HCT116 (cell line): ENCODE measurements at regions not wholly inside any gene's neighbourhood (a gene's known extent, or its start where the extent isn't known, plus 50 kb on each side); places are given as distances from the start of the nearest gene placed in this dataset.

Experiments used
- ATAC-seq: fragments of 200-7000 bp; cut with Tn5 transposase; 2 replicates; pipeline ENCODE4 v1.9.1; 2020; ENCODE audit warnings: mild to moderate bottlenecking, moderate library complexity
- BruUV-seq: library from RNA; stranded (reverse); fragments of 400-500 nt; replicated peaks from 2 replicates; lab custom pipeline; 2021; lab: Mats Ljungman, UMichigan
- CTCF ChIA-PET: fragments of 300-600 bp; sonication (Branson Sonifier 250); formaldehyde crosslinking; loops from one replicate; lab custom pipeline; 2021; ENCODE audit warnings: antibody characterized with exemption; lab: Charles Lee
- POLR2A ChIA-PET: fragments of 300-600, 350-600 bp; sonication (Branson Sonifier 250); formaldehyde crosslinking; loops from one replicate; lab custom pipeline; 2021; ENCODE audit warnings: antibody characterized with exemption; lab: Charles Lee
- RAD21 ChIA-PET, 2 experiments: fragments of 300-600 bp; sonication (Branson Sonifier 250); formaldehyde crosslinking; loops; one replicate each; lab custom pipeline; 2023; ENCODE audit warnings: low total read pairs in 2 of 2; ENCODE audit not compliant: uncharacterized antibody in 2 of 2, unreplicated experiment in 2 of 2, low non-redundant PET in 1 of 2; lab: Charles Lee
- DNase-seq: peaks from one replicate; pipeline ENCODE4 v3.0.0-alpha.2; 2010; ENCODE audit warnings: low read depth, low spot score
- H2AFZ ChIP-seq: fragments of 200-600 bp; shearing (Covaris generic), sonication (generic); 2 replicates; pipeline ENCODE4 v1.6.1; 2017; ENCODE audit warnings: low read depth, mixed run types, mixed read lengths, antibody characterized with exemption, low read length; ENCODE audit not compliant: poor library complexity, severe bottlenecking
- H3K27ac ChIP-seq: 2 replicates; pipeline ENCODE4 v1.5.1; 2012; ENCODE audit warnings: low read depth, low read length
- H3K27me3 ChIP-seq: fragments of 200-600 bp; sonication (generic); 2 replicates; pipeline ENCODE4 v1.6.1; 2016; ENCODE audit warnings: mixed run types, low read length, mixed read lengths; ENCODE audit not compliant: insufficient read depth
- H3K36me3 ChIP-seq, 2 experiments: fragments of 200-500 bp in 1 of 2; fragments of 200-600 bp in 1 of 2; sonication (Bioruptor generic) in 1 of 2; sonication (generic) in 1 of 2; 2 replicates each; pipeline versions ENCODE4 v1.5.1 to v1.6.1; 2014 to 2016; ENCODE audit warnings: low read length in 2 of 2, inconsistent platforms in 1 of 2, mixed read lengths in 1 of 2, mixed run types in 1 of 2; ENCODE audit not compliant: insufficient read depth in 2 of 2, control insufficient read depth in 1 of 2
- H3K4me1 ChIP-seq, 2 experiments: fragments of 200-600 bp in 1 of 2; sonication (generic) in 1 of 2; 2 replicates each; pipeline versions ENCODE4 v1.5.1 to v1.6.1; 2012 to 2017; ENCODE audit warnings: low read length in 2 of 2, inconsistent platforms in 1 of 2, mild to moderate bottlenecking in 1 of 2, mixed read lengths in 1 of 2, mixed run types in 1 of 2, moderate library complexity in 1 of 2; ENCODE audit not compliant: insufficient read depth in 2 of 2, control insufficient read depth in 1 of 2
- H3K4me2 ChIP-seq: fragments of 200-600 bp; sonication (generic); 2 replicates; pipeline ENCODE4 v1.6.1; 2017; ENCODE audit warnings: mixed run types, low read length, mixed read lengths
- H3K4me3 ChIP-seq, 2 experiments: fragments of 200-600 bp in 1 of 2; sonication (generic) in 1 of 2; replicated peaks in 1 of 2; 2 replicates each; pipeline ENCODE4 v1.5.1; 2011 to 2016; ENCODE audit warnings: low read length in 2 of 2, control low read depth in 1 of 2, low read depth in 1 of 2, mild to moderate bottlenecking in 1 of 2, mixed read lengths in 1 of 2, mixed run types in 1 of 2
- H3K79me2 ChIP-seq: fragments of 200-600 bp; sonication (generic); 2 replicates; pipeline ENCODE4 v1.6.1; 2017; ENCODE audit warnings: mild to moderate bottlenecking, mixed run types, low read length, moderate library complexity, mixed read lengths; ENCODE audit not compliant: insufficient read depth
- H3K9ac ChIP-seq: fragments of 200-600 bp; sonication (generic); 2 replicates; pipeline ENCODE4 v1.6.1; 2016; ENCODE audit warnings: low read length, mixed read lengths
- H3K9me2 ChIP-seq: fragments of 200-600 bp; sonication (generic), shearing (Covaris generic); 2 replicates; pipeline ENCODE4 v1.6.1; 2017; ENCODE audit warnings: mixed run types, mild to moderate bottlenecking, moderate library complexity; ENCODE audit not compliant: insufficient read depth
- H3K9me3 ChIP-seq, 2 experiments: fragments of 200-500 bp in 1 of 2; fragments of 200-600 bp in 1 of 2; sonication (Bioruptor generic) in 1 of 2; sonication (generic) in 1 of 2; 2 replicates each; pipeline ENCODE4 v1.6.1; 2014 to 2017; ENCODE audit warnings: low read length in 2 of 2, mixed read lengths in 2 of 2, inconsistent platforms in 1 of 2, low read depth in 1 of 2, mild to moderate bottlenecking in 1 of 2, mixed run types in 1 of 2, moderate library complexity in 1 of 2; ENCODE audit not compliant: control insufficient read depth in 1 of 2, insufficient read depth in 1 of 2
- H4K20me1 ChIP-seq: fragments of 200-600 bp; sonication (generic), shearing (Covaris generic); 2 replicates; pipeline ENCODE4 v1.6.1; 2017; ENCODE audit warnings: mixed run types, mild to moderate bottlenecking, moderate library complexity; ENCODE audit not compliant: insufficient read depth
- ATF3 ChIP-seq: IDR thresholded peaks from 2 replicates; pipeline ENCODE4 v1.6.1; 2012
- CBX3 ChIP-seq: IDR thresholded peaks from 2 replicates; pipeline ENCODE4 v1.6.1; 2012; ENCODE audit warnings: low read depth
- CEBPB ChIP-seq: IDR thresholded peaks from 2 replicates; pipeline ENCODE4 v1.6.1; 2012; ENCODE audit warnings: low read depth
- CTCF ChIP-seq, 3 experiments: fragments of 200-600 bp in 1 of 3; sonication (generic) in 1 of 3; IDR thresholded peaks in 2 of 3; conservative IDR thresholded peaks in 1 of 3; 2 replicates each; pipeline ENCODE4 v1.5.1; 2012 to 2017; ENCODE audit warnings: low read depth in 2 of 3, low read length in 2 of 3, antibody characterized with exemption in 1 of 3, borderline replicate concordance in 1 of 3, control low read depth in 1 of 3, mild to moderate bottlenecking in 1 of 3, mixed read lengths in 1 of 3, mixed run types in 1 of 3, moderate library complexity in 1 of 3; ENCODE audit not compliant: insufficient read depth in 1 of 3
- EZH2 ChIP-seq: fragments of 200-600 bp; sonication (generic); IDR thresholded peaks from 2 replicates; pipeline ENCODE4 v1.6.1; 2017; ENCODE audit warnings: antibody characterized with exemption, mixed run types
- POLR2A ChIP-seq: IDR thresholded peaks from 2 replicates; pipeline ENCODE4 v1.7.0; 2011; ENCODE audit warnings: borderline replicate concordance; ENCODE audit not compliant: insufficient read depth, insufficient read length; ENCODE audit errors: extremely low read depth
- POLR2AphosphoS5 ChIP-seq: IDR thresholded peaks from 2 replicates; pipeline ENCODE4 v1.6.1; 2011; ENCODE audit warnings: mild to moderate bottlenecking, low read depth, low read length, moderate library complexity
- RAD21 ChIP-seq: IDR thresholded peaks from 2 replicates; pipeline ENCODE4 v1.6.1; 2012; ENCODE audit warnings: low read depth, mild to moderate bottlenecking
- SP1 ChIP-seq: IDR thresholded peaks from 2 replicates; pipeline ENCODE4 v1.6.1; 2012; ENCODE audit warnings: low read depth
- YY1 ChIP-seq: IDR thresholded peaks from 2 replicates; pipeline ENCODE4 v1.6.1; 2011; ENCODE audit warnings: low read length, low read depth, moderate library complexity, mild to moderate bottlenecking; ENCODE audit not compliant: insufficient replicate concordance; ENCODE audit errors: extremely low read depth
- ZBTB33 ChIP-seq: IDR thresholded peaks from 2 replicates; pipeline ENCODE4 v1.6.1; 2011; ENCODE audit warnings: mild to moderate bottlenecking, low read length, moderate library complexity; ENCODE audit not compliant: insufficient replicate concordance; ENCODE audit errors: extremely low read depth
- ZNF274 ChIP-seq: fragments of 200-500 bp; sonication (Bioruptor generic); IDR thresholded peaks from 2 replicates; pipeline ENCODE4 v1.6.1; 2014; ENCODE audit warnings: mild to moderate bottlenecking, low read depth, low read length, inconsistent platforms
- intact Hi-C: fragments of 100-400 bp; cut with micrococcal nuclease; formaldehyde crosslinking; loops from 2 replicates; pipeline ENCODE4 v1.10.0; 2022
- TF ChIP-seq, protein P1 (sequence below): IDR thresholded peaks from 2 replicates; pipeline ENCODE4 v1.6.1; 2012; ENCODE audit warnings: low read depth

DNA sequence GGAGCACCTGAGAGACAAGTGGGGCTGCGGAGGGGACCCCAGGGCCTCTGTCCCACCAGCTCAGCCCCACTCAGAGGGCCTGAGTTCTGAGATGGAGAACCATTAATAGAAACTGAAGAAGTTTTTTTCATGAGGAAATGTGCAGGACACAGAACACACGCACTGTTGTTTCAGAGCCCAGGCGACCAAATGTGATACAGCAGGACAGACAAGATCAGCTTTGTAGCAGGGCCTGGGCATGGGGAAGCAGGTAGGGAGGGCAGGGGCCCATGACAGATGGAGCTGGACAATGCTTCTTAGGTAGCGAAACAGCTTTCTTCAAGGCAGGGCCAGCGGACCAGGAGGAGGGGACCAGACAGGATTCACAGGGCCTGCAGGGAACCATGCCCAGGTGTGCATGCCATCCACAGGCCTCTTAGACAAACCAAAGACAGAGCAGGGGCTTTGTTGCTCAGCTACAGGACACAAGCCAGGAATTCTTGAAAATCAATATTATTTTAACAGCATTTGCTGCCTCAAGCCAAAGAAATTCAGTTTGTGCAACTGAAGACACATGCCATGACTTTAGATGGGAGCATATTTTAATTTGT is 252.8 kb upstream of the GYPC start:
- ChIA-PET RAD21 (no interaction called here), POLR2A (no interaction called here)
- BruUV-seq = no TSS peak
- no peak overlapping the region for H3K27ac ChIP-seq
- no peak for TF ChIP-seq YY1
- TF ChIP-seq ZBTB33 = no peak
- TF ChIP-seq POLR2AphosphoS5 = no peak
- TF ChIP-seq CEBPB = no peak
- no peak for TF ChIP-seq SP1
- no peak for TF ChIP-seq CBX3
- no peak for TF ChIP-seq EZH2
- no peak for TF ChIP-seq POLR2A
- no peak for TF ChIP-seq ZNF274
- TF ChIP-seq RAD21 = no peak
- TF ChIP-seq, protein P1, sequence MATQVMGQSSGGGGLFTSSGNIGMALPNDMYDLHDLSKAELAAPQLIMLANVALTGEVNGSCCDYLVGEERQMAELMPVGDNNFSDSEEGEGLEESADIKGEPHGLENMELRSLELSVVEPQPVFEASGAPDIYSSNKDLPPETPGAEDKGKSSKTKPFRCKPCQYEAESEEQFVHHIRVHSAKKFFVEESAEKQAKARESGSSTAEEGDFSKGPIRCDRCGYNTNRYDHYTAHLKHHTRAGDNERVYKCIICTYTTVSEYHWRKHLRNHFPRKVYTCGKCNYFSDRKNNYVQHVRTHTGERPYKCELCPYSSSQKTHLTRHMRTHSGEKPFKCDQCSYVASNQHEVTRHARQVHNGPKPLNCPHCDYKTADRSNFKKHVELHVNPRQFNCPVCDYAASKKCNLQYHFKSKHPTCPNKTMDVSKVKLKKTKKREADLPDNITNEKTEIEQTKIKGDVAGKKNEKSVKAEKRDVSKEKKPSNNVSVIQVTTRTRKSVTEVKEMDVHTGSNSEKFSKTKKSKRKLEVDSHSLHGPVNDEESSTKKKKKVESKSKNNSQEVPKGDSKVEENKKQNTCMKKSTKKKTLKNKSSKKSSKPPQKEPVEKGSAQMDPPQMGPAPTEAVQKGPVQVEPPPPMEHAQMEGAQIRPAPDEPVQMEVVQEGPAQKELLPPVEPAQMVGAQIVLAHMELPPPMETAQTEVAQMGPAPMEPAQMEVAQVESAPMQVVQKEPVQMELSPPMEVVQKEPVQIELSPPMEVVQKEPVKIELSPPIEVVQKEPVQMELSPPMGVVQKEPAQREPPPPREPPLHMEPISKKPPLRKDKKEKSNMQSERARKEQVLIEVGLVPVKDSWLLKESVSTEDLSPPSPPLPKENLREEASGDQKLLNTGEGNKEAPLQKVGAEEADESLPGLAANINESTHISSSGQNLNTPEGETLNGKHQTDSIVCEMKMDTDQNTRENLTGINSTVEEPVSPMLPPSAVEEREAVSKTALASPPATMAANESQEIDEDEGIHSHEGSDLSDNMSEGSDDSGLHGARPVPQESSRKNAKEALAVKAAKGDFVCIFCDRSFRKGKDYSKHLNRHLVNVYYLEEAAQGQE = no peak
- no peak for TF ChIP-seq ATF3
- TF ChIP-seq CTCF (IDR thresholded peaks at IDR 0.05 in 2 of 3, conservative IDR thresholded peaks at IDR 0.05 in 1 of 3; ENCODE audit: borderline replicate concordance in 1 of 3, insufficient read depth in 1 of 3, low read depth in 2 of 3, low read length in 2 of 3) = no peak
- TF ChIP-seq, all 23 proteins: peak for 0
- ATAC-seq = no peak
- DNase-seq = no peak
- no peak overlapping the region for H3K4me3 ChIP-seq
- H3K4me2 ChIP-seq = no peak overlapping the region
- no peaks in the 10 kb centered on the region for H3K9me2 ChIP-seq
- H2AFZ ChIP-seq = no peak overlapping the region
- no peaks in the 10 kb centered on the region for H3K27me3 ChIP-seq
- no peaks in the 10 kb centered on the region for H3K79me2 ChIP-seq
- H3K9me3 ChIP-seq = peaks cover 0 to 12% of the 10 kb centered on the region in 2 experiments; a peak in 2 of 4 replicates
- H4K20me1 ChIP-seq = no peaks in the 10 kb centered on the region
- intact Hi-C loops = no loop called here
- CTCF ChIA-PET = no interaction called here
- H3K9ac ChIP-seq = no peak overlapping the region
- H3K36me3 ChIP-seq = no peaks in the 10 kb centered on the region
- no peaks in the 10 kb centered on the region for H3K4me1 ChIP-seq
